Astrocyte (in vitro differentiated cells and primary cell): ENCODE measurements at regions not wholly inside any gene's neighbourhood (a gene's known extent, or its start where the extent isn't known, plus 50 kb on each side); places are given as distances from the start of the nearest gene placed in this dataset.

Source experiments
- DNase-seq: peaks from one replicate; pipeline ENCODE4 v3.0.0-alpha.2; 2010; ENCODE audit warnings: low read depth
- FAIRE-seq: peaks from 2 replicates; lab custom pipeline; 2011; peaks lifted over from hg19 to GRCh38; lab: Jason Lieb, UNC
- H2AFZ ChIP-seq: 2 replicates; pipeline ENCODE4 v1.6.0; 2012; ENCODE audit warnings: low read depth, low read length, inconsistent platforms
- H3K27ac ChIP-seq: 2 replicates; pipeline ENCODE4 v1.5.1; 2011; ENCODE audit warnings: low read depth, low read length, inconsistent platforms
- H3K27me3 ChIP-seq: 2 replicates; pipeline ENCODE4 v1.6.0; 2011; ENCODE audit warnings: low read length, inconsistent platforms; ENCODE audit not compliant: insufficient read depth
- H3K36me3 ChIP-seq: 2 replicates; pipeline ENCODE4 v1.5.1; 2011; ENCODE audit warnings: low read length, inconsistent platforms; ENCODE audit not compliant: insufficient read depth
- H3K4me1 ChIP-seq: 2 replicates; pipeline ENCODE4 v1.5.1; 2011; ENCODE audit warnings: low read length, inconsistent platforms; ENCODE audit not compliant: insufficient read depth
- H3K4me2 ChIP-seq: 2 replicates; pipeline ENCODE4 v1.6.0; 2012; ENCODE audit warnings: low read length, inconsistent platforms
- H3K4me3 ChIP-seq: 2 replicates; pipeline ENCODE4 v1.5.1; 2011; ENCODE audit warnings: low read depth, mild to moderate bottlenecking, low read length, inconsistent platforms; ENCODE audit not compliant: insufficient read depth
- H3K79me2 ChIP-seq: 2 replicates; pipeline ENCODE4 v1.6.0; 2012; ENCODE audit warnings: mild to moderate bottlenecking, low read length, inconsistent platforms; ENCODE audit not compliant: insufficient read depth
- H3K9ac ChIP-seq: 2 replicates; pipeline ENCODE4 v1.6.0; 2012; ENCODE audit warnings: mild to moderate bottlenecking, low read length, inconsistent platforms
- H3K9me3 ChIP-seq: 2 replicates; pipeline ENCODE4 v1.5.1; 2012; ENCODE audit warnings: low read depth, mild to moderate bottlenecking, low read length, inconsistent platforms; ENCODE audit not compliant: insufficient read depth
- H4K20me1 ChIP-seq: 2 replicates; pipeline ENCODE4 v1.6.0; 2012; ENCODE audit warnings: low read length, inconsistent platforms; ENCODE audit not compliant: insufficient read depth
- H3K27ac Mint-ChIP-seq: one replicate; pipeline ENCODE4 v1.8.0; 2021; ENCODE audit warnings: mild to moderate bottlenecking, mixed read lengths; ENCODE audit not compliant: unreplicated experiment
- H3K27me3 Mint-ChIP-seq: one replicate; pipeline ENCODE4 v1.8.0; 2021; ENCODE audit warnings: low read depth, mixed read lengths; ENCODE audit not compliant: unreplicated experiment
- H3K36me3 Mint-ChIP-seq: one replicate; pipeline ENCODE4 v1.8.0; 2021; ENCODE audit warnings: low read depth, mixed read lengths; ENCODE audit not compliant: unreplicated experiment
- H3K4me1 Mint-ChIP-seq: one replicate; pipeline ENCODE4 v1.8.0; 2021; ENCODE audit warnings: low read depth, mixed read lengths; ENCODE audit not compliant: unreplicated experiment
- H3K4me3 Mint-ChIP-seq: one replicate; pipeline ENCODE4 v1.8.0; 2021; ENCODE audit warnings: mild to moderate bottlenecking, moderate library complexity, mixed read lengths; ENCODE audit not compliant: unreplicated experiment
- H3K9me3 Mint-ChIP-seq: one replicate; pipeline ENCODE4 v1.8.0; 2021; ENCODE audit warnings: mild to moderate bottlenecking, mixed read lengths; ENCODE audit not compliant: unreplicated experiment
- EZH2 ChIP-seq: IDR thresholded peaks from 2 replicates; pipeline ENCODE4 v1.6.1; 2012; ENCODE audit warnings: mild to moderate bottlenecking, low read length, inconsistent platforms; ENCODE audit not compliant: insufficient read depth
- TF ChIP-seq, protein P1 (sequence below): IDR thresholded peaks from 2 replicates; pipeline ENCODE4 v1.5.1; 2011; ENCODE audit warnings: low read depth, mild to moderate bottlenecking, inconsistent platforms, low read length, moderate library complexity; ENCODE audit not compliant: insufficient read depth

DNA sequence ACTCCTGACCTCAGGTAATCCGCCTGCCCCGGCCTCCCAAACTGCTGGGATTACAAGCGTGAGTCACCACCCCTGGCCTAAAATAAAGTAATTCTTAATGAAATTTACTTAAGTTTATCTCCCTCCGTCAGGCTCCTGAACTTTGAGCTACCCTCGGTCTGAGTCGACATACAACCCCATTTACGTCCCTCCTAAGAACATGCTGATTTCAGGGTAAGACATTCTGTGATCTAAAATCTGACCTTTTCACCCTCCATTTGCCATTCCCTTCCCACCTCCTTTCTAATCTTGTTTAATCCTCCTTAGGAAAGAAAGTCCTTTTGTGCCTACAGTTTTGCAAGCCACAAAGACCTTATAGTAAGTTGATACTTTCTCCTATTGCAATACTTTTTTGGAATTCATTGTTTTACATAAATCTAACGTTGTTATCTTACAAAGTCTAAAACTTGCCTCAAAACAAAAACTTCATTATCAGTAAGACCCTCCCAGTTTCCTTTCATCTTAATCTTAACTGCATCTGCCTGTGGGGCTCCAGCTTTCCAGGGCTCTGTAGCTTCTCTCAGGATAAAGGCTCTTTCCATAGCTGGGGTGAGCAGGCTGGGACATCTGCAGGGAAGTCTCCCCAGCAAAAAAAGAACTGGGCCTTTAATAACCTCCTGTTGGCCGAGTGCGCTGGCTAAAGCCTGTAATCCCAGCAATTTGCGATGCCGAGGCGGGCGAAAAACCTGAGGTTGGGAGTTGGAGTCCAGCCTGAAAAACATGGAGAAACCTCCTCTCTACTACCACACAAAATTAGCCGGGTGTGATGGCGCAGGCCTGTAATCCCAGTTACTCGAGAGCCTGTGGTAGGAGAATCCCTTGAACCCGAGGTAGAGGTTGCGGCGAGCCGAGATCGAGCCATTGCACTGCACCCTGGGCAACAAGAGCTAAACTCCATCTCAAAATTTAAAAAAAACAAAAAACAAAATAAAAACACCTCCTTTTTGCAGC lies 143.1 kb downstream of the ZNF737 start:
- no peak for DNase-seq

DNA sequence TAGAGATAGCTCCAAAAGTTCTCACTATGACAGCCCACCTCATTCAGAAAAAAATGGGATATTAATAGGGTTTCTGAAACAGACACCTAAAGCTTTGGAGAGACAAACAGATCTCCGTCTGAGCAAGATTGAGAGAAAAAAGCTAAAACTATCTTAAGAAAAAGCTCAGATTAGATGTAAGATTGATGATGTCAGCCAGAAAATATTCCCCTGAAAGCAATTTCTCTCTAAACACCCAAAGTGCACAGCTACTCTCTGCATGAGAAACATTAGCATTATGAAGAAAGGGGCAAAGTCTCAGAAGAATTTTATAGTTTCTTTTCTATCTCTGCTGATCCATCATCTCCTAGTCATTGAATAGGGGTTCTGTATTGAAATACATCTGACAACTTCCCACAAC lies 148.9 kb downstream of the ZNF737 start:
- Mint-ChIP-seq H3K27me3 (no peaks in the 10 kb centered on the region), H3K4me3 (no peak overlapping the region), H3K4me1 (peaks cover 12% of the 10 kb centered on the region), H3K27ac (peak overlapping the region; percentile 73), H3K36me3 (peaks cover 19% of the 10 kb centered on the region), H3K9me3 (peaks cover 6% of the 10 kb centered on the region)
- FAIRE-seq (no peak), DNase-seq (no peak)
- no peak overlapping the region for H3K4me2 ChIP-seq
- no peaks in the 10 kb centered on the region for H3K79me2 ChIP-seq
- TF ChIP-seq EZH2, result no peak
- TF ChIP-seq, protein P1, sequence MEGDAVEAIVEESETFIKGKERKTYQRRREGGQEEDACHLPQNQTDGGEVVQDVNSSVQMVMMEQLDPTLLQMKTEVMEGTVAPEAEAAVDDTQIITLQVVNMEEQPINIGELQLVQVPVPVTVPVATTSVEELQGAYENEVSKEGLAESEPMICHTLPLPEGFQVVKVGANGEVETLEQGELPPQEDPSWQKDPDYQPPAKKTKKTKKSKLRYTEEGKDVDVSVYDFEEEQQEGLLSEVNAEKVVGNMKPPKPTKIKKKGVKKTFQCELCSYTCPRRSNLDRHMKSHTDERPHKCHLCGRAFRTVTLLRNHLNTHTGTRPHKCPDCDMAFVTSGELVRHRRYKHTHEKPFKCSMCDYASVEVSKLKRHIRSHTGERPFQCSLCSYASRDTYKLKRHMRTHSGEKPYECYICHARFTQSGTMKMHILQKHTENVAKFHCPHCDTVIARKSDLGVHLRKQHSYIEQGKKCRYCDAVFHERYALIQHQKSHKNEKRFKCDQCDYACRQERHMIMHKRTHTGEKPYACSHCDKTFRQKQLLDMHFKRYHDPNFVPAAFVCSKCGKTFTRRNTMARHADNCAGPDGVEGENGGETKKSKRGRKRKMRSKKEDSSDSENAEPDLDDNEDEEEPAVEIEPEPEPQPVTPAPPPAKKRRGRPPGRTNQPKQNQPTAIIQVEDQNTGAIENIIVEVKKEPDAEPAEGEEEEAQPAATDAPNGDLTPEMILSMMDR, result no peak
- H3K9ac ChIP-seq, result no peak overlapping the region
- H3K4me3 ChIP-seq, result no peak overlapping the region
- H3K36me3 ChIP-seq, result no peaks in the 10 kb centered on the region
- peaks cover 3% of the 10 kb centered on the region for H3K9me3 ChIP-seq
- H3K27me3 ChIP-seq, result no peaks in the 10 kb centered on the region
- H3K27ac ChIP-seq, result no peak overlapping the region
- no peak overlapping the region for H2AFZ ChIP-seq
- no peaks in the 10 kb centered on the region for H3K4me1 ChIP-seq
- H4K20me1 ChIP-seq, result no peaks in the 10 kb centered on the region

More for the DNA sequence above, 143.1 kb downstream of the ZNF737 start:
- H3K27ac Mint-ChIP-seq, result peak overlapping the region; percentile 100
- no peaks in the 10 kb centered on the region for H3K27me3 Mint-ChIP-seq
- Histone ChIP-seq H4K20me1 (no peaks in the 10 kb centered on the region), H3K79me2 (no peaks in the 10 kb centered on the region), H3K9ac (no peak overlapping the region), H3K9me3 (no peaks in the 10 kb centered on the region), H3K4me1 (no peaks in the 10 kb centered on the region), H3K36me3 (no peaks in the 10 kb centered on the region), H3K4me3 (no peak overlapping the region), H2AFZ (peak overlapping the region; percentile 81), H3K27me3 (no peaks in the 10 kb centered on the region), H3K4me2 (peak overlapping the region; percentile 88), H3K27ac (no peak overlapping the region)
- FAIRE-seq, result no peak
- H3K4me1 Mint-ChIP-seq, result peaks cover 2% of the 10 kb centered on the region
- TF ChIP-seq, protein P1, result no peak
- no peak for TF ChIP-seq EZH2
- H3K9me3 Mint-ChIP-seq, result peaks cover 6% of the 10 kb centered on the region
- peaks cover 16% of the 10 kb centered on the region for H3K36me3 Mint-ChIP-seq
- peak overlapping the region; percentile 99 for H3K4me3 Mint-ChIP-seq

DNA sequence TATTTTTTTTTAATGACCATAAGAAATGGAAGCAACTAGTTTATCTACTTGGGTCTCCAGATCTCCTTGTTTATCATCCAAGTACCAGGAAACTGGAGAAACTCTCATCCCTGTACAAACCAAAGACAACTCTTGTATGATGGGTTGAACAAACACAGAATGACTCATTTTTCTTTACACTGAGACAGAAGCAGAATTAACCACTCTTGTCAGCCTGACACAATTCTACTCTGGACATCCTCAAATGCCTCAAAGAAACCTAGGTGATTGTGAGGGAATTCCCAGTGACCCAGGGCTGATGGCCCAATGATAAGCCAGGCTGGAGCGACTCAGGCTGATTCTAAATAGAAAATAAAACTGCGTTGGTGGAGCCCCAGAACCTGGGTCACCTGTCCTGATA lies 151.5 kb downstream of the ZNF737 start:
- no peak overlapping the region for H3K4me2 ChIP-seq
- H3K27ac Mint-ChIP-seq, result no peak overlapping the region

More for the DNA sequence above, 151.5 kb downstream of the ZNF737 start:
- no peaks in the 10 kb centered on the region for H3K4me1 ChIP-seq
- no peaks in the 10 kb centered on the region for H3K79me2 ChIP-seq
- H4K20me1 ChIP-seq, result no peaks in the 10 kb centered on the region
- no peaks in the 10 kb centered on the region for H3K27me3 ChIP-seq
- H3K9me3 ChIP-seq, result peaks cover 3% of the 10 kb centered on the region
- H3K9ac ChIP-seq, result no peak overlapping the region
- H2AFZ ChIP-seq, result no peak overlapping the region
- Mint-ChIP-seq H3K36me3 (peaks cover 6% of the 10 kb centered on the region), H3K4me1 (peaks cover 12% of the 10 kb centered on the region), H3K27me3 (no peaks in the 10 kb centered on the region), H3K4me3 (no peak overlapping the region), H3K9me3 (peaks cover 4% of the 10 kb centered on the region)
- no peak overlapping the region for H3K4me3 ChIP-seq
- H3K27ac ChIP-seq, result no peak overlapping the region
- H3K36me3 ChIP-seq, result no peaks in the 10 kb centered on the region
- no peak for FAIRE-seq
- DNase-seq, result no peak
- no peak for TF ChIP-seq EZH2
- TF ChIP-seq, protein P1, result no peak
